C4-2B (cell line): ENCODE measurements at regions not wholly inside any gene's neighbourhood (a gene's known extent, or its start where the extent isn't known, plus 50 kb on each side); places are given as distances from the start of the nearest gene placed in this dataset.

Source experiments
- H3K27ac ChIP-seq: fragments of 450-650 bp; 2 replicates; pipeline ENCODE4 v1.5.1; 2017
- ZFX ChIP-seq: fragments of 450-650 bp; IDR thresholded peaks from 2 replicates; pipeline ENCODE4 v1.6.1; 2017
- TF ChIP-seq, protein P1 (sequence below): fragments of 450-650 bp; conservative IDR thresholded peaks from 2 replicates; pipeline ENCODE4 v1.5.1; 2017; ENCODE audit warnings: mild to moderate bottlenecking

DNA sequence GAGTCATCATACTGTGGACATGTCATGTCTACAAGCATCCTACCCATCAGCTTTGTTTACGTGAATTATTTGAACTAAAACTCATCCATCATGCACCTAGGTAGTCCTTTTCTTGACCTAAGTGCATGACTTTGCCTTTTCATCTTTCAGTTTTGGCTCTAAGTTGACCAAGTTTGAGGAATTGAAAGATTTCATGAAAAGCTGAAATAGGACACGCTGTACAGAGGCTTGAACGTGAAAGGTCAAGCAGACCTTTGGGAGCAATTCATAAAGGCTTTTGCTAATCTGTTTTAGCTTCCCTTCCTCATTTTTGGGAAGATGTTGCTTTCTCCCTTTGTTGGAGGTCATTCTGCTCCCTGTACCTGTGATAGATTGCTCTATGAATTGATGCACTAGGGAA is 55.1 kb upstream of the MLIP start:
- TF ChIP-seq ZFX = no peak
- TF ChIP-seq, protein P1, sequence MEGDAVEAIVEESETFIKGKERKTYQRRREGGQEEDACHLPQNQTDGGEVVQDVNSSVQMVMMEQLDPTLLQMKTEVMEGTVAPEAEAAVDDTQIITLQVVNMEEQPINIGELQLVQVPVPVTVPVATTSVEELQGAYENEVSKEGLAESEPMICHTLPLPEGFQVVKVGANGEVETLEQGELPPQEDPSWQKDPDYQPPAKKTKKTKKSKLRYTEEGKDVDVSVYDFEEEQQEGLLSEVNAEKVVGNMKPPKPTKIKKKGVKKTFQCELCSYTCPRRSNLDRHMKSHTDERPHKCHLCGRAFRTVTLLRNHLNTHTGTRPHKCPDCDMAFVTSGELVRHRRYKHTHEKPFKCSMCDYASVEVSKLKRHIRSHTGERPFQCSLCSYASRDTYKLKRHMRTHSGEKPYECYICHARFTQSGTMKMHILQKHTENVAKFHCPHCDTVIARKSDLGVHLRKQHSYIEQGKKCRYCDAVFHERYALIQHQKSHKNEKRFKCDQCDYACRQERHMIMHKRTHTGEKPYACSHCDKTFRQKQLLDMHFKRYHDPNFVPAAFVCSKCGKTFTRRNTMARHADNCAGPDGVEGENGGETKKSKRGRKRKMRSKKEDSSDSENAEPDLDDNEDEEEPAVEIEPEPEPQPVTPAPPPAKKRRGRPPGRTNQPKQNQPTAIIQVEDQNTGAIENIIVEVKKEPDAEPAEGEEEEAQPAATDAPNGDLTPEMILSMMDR = no peak
- no peak overlapping the region for H3K27ac ChIP-seq

DNA sequence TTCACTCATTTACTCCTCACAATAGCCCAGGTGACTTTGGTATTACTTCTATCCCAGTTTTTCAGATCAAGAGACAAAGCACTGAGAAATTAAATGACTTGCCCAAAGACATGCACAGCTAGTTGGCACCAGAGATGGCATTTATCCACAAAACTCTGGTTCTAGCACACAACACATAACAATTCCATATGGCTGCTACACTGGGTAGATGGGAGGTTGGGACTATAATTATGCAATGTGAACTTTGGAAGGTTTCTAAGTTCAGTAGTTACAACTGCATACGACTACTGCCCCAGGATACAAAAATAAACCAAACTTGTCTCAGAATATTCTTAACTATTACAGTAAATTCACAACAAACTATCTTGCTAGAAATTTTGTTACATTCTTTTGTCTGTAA is 54.2 kb upstream of the MLIP start:
- no peak overlapping the region for H3K27ac ChIP-seq
- no peak for TF ChIP-seq ZFX
- TF ChIP-seq, protein P1 = no peak

DNA sequence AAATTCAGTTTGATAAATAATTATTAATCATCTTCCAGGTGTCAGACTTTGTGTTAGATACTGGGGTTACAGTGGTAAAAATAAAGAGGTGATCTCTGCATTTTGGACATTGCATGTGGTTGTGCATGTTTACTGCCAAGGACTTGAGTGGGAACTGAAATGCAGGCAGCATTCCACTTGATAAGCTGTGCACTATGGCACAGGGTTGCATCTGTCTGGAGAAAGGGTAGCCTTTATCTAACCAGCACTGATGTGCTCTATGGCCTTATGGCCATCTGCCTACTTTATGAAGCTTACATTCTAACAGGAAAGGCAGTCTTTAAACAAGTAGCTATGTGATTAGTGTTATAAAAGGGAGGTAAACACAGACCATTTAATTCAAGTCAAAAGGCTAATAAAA is 53.0 kb upstream of the MLIP start:
- no peak for TF ChIP-seq ZFX
- TF ChIP-seq, protein P1 = no peak
- H3K27ac ChIP-seq = no peak overlapping the region

DNA sequence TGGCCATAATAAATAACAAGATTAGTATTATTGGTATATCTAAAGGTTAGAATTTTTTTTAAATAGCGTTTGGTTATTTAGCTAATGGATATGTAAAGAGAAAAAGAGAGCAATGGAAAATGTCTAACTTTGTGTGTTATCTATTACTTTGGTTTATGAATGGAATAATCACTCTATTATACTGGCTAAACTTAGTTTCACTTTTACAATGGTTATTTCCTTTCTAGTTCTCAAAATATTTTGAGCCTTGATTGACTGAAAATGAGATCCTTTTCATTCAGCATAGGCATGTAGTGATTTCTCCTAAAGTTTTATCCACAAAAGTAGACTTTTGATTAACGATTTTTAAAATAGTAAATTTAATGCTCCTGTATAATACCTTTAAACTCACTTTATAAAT is 51.6 kb upstream of the MLIP start:
- TF ChIP-seq, protein P1 = no peak
- no peak for TF ChIP-seq ZFX
- no peak overlapping the region for H3K27ac ChIP-seq

DNA sequence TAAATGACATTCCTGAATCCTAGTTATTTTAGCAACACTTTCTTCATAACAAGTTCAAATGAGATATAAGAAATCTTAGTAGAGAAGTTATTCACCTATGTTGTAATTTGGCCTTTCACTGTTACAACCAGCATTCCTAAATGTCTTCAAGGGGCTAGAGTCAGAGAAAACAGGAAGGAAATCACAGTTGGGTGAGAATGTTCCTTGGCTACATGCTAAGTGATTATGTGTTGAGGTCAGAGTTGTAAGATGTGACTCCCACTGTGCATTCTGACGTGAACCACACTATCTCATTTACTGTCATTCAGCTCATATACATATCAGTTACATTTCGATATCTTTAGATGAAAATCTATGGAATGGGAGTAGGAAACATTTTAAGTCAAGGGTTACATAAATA is 51.0 kb upstream of the MLIP start:
- H3K27ac ChIP-seq = no peak overlapping the region
- TF ChIP-seq, protein P1 = no peak
- TF ChIP-seq ZFX = no peak
